ENCODE measurements at regions not wholly inside any gene's neighbourhood (a gene's known extent, or its start where the extent isn't known, plus 50 kb on each side); places are given as distances from the start of the nearest gene placed in this dataset.

GRCh38 chr1:164949771-164950471 is 390.9 kb downstream of the PBX1 start:
- H3K27ac ChIP-seq (ENCODE audit: extremely low read depth, low read depth, low read length): no peak overlapping the region
- no peak for TF ChIP-seq GTF3C2 (IDR thresholded peaks at IDR 0.05; ENCODE audit: borderline replicate concordance, extremely low read depth, insufficient read length)
- no peak for TF ChIP-seq GATAD2A (IDR thresholded peaks at IDR 0.05)
- no peak for TF ChIP-seq ELF4 (CRISPR knock-in tag; IDR thresholded peaks at IDR 0.05)
- TF ChIP-seq SREBF1 (IDR thresholded peaks at IDR 0.05; ENCODE audit: borderline replicate concordance, low read depth, low read length): no peak
- TF ChIP-seq FUS (optimal IDR thresholded peaks at IDR 0.05; ENCODE audit: low read depth, low read length): no peak
- TF ChIP-seq PKNOX1 (IDR thresholded peaks at IDR 0.05): no peak
- no peak for TF ChIP-seq BCOR (IDR thresholded peaks at IDR 0.05)
- no peak for TF ChIP-seq BRF1 (IDR thresholded peaks at IDR 0.05; ENCODE audit: borderline replicate concordance, extremely low read depth, insufficient read length)
- TF ChIP-seq HNRNPK (IDR thresholded peaks at IDR 0.05; ENCODE audit: low read depth, low read length, poor library complexity, severe bottlenecking): no peak
- TF ChIP-seq UBTF (IDR thresholded peaks at IDR 0.05; ENCODE audit: borderline replicate concordance in 1 of 2, low read depth in 2 of 2, low read length in 2 of 2): no peak
- no peak for TF ChIP-seq ZNF280A (IDR thresholded peaks at IDR 0.05; ENCODE audit: low read depth, partially characterized antibody)
- TF ChIP-seq ZNF395 (CRISPR knock-in tag; IDR thresholded peaks at IDR 0.05): no peak
- no peak for TF ChIP-seq GABPB2 (CRISPR knock-in tag; conservative IDR thresholded peaks at IDR 0.05)

More at GRCh38 chr1:164949771-164950471, 390.9 kb downstream of the PBX1 start:
- no peaks in the 10 kb centered on the region for H3K9me1 ChIP-seq (ENCODE audit: control insufficient read depth, insufficient read depth, low read length)
- H3K4me1 ChIP-seq (replicated peaks in 1 of 2; ENCODE audit: control insufficient read depth in 2 of 2, insufficient read depth in 2 of 2, low read length in 2 of 2): no peaks in the 10 kb centered on the region
- FAIRE-seq (no peak), DNase-seq (ENCODE audit: extremely low read depth in 1 of 4, low spot score in 3 of 4) (no peak), ATAC-seq (no peak)
- CTCF ChIA-PET (ENCODE audit: low intra/inter-chr PET ratio): no interaction called here
- BruUV-seq (replicated peaks): no TSS peak
- H3K4me3 ChIP-seq: no peak overlapping the region
- H4K20me1 ChIP-seq (replicated peaks; ENCODE audit: control insufficient read depth, insufficient read depth, low read length): no peaks in the 10 kb centered on the region; the same call in 1 of the 2 replicates
- no peaks in the 10 kb centered on the region for H3K9me3 ChIP-seq (replicated peaks; ENCODE audit: control insufficient read depth, insufficient read depth, low read depth, low read length)
- H2AFZ ChIP-seq (ENCODE audit: low read depth, low read length): no peak overlapping the region
- no peaks in the 10 kb centered on the region for H3K79me2 ChIP-seq (ENCODE audit: control insufficient read depth, insufficient read depth, low read length)
- in situ Hi-C loops (cut with MboI) (no loop called here), intact Hi-C loops (cut with micrococcal nuclease) (no loop called here)
- H3K4me2 ChIP-seq (ENCODE audit: insufficient read depth, low read length): no peak overlapping the region
- no peaks in the 10 kb centered on the region for H3K27me3 ChIP-seq (ENCODE audit: control insufficient read depth in 2 of 2, insufficient read depth in 2 of 2, low read length in 2 of 2)
- WGBS (ENCODE audit: insufficient coverage, low coverage, missing lambda C conversion rate): 0% methylated on average over 2 of the region's 2 CpGs
- POLR2A ChIA-PET: no interaction called here
- no peak overlapping the region for H3K9ac ChIP-seq (ENCODE audit: insufficient read depth in 1 of 2, low read depth in 2 of 2, low read length in 2 of 2)
- H3K36me3 ChIP-seq (ENCODE audit: control insufficient read depth, insufficient read depth, low read length): no peaks in the 10 kb centered on the region
